ENCODE measurements at regions not wholly inside any gene's neighbourhood (a gene's known extent, or its start where the extent isn't known, plus 50 kb on each side); places are given as distances from the start of the nearest gene placed in this dataset.

GRCh38 chr11:28704801-28705200 is 596.6 kb downstream of the METTL15 start:
- no peak for DNase-seq

GRCh38 chr11:28703371-28703770 is 595.2 kb downstream of the METTL15 start:
- DNase-seq = no peak

GRCh38 chr11:28702871-28703270 is 594.7 kb downstream of the METTL15 start:
- no peak for DNase-seq

GRCh38 chr11:28702450-28702790 is 594.2 kb downstream of the METTL15 start:
- DNase-seq = no peak

- no peak for DNase-seq
Measured at GRCh38 chr11:28701760-28702449, 593.7 kb downstream of the METTL15 start.

DNA sequence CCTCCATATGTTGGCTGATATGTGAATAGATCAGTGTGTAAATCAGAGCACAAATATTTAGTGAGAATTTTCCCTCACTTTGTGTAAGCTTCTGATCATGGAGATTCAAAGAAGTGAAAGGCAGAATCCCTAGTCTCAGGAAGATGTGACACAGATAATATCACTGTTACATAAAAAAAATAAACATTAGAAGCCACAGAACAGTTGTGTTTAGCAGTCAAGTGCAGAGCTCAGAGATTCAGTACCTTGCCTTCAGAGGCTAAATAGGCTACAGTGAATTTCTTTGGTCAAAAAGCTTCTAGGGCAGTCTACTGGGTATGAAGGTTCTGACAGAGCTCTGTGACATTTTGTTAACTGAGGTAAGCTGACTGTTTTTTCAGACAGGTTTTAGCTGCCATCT is 591.5 kb downstream of the METTL15 start:
- no peak for DNase-seq

DNA sequence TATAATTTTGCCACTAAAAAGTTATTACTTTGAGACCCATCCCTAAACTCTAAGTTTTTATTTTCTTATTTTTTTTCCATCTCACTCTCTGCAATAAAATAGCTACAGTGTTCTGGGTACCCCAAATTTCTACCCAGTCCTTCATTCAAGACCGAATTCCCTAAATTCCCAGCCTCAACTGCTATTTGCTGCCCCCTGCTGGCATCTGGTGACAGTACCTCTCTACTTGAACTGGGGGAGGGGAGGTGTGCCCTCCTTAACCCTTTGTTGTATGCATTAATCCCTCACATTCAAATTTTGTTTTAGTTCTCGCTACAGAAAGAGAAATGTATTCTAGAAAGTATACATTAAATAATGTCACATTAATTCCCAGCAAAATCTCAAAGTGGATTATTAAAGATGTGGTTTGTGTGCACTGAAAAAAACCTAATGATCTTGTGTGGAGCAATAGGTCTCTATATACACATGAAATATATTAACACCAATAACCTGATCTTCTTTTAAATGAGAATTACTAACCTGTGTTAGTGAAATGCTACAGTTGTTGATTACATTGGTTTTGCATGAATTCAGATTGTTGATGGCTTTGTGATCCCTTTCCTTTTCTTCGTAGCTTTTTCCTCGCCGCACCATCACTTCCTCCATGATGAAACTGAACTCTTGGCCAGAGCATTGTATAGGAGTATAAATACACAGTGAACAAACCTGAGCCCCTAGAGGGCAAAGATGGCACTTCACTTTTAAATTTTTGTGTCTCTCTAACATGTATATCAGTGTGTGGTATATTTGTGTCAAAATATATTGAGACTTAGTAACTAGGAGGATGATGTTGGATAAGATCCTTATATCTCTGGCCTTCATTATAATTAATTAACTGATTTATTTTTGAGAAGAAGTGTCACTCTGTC is 590.0 kb downstream of the METTL15 start:
- DNase-seq = peak; percentile 7 to 22

DNA sequence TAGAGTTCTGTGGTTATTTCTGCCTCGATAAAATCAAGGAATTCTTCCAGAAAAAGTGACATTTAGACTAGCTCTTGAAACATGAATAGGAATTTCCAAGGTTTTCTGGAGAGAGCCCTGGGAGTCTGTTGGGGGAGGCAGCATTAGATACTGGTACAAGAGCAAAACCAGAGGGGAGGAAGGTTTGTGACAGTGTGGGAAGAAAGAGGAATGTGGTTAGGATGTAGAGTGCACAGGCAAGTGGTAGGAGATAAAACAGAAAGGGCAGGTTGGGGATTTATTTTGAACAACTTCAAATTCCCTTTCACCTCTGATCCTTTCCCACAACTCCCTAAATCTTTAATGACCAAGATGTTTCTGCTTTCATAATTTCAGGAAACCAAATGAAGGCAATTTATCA is 588.4 kb downstream of the METTL15 start:
- DNase-seq = no peak

DNA sequence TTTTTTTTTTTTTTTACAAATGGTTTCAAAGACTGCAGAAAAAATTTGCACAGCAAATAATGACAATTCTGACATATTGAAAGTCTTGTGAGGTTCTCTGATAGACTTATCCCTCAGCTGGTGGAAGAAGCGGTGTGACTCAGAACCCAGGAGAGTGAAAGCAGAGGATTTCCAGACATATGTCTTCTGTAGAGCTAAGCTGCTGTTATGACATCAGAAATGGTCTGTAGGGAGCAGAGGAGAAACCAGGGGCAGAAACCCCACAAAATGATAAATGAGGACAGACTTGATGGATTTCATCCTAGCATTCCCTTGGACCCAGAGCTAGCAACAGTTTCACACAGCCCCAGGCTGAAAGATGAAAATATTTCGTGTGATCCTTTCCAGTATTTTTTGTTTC is 582.6 kb downstream of the METTL15 start:
- DNase-seq = no peak

DNA sequence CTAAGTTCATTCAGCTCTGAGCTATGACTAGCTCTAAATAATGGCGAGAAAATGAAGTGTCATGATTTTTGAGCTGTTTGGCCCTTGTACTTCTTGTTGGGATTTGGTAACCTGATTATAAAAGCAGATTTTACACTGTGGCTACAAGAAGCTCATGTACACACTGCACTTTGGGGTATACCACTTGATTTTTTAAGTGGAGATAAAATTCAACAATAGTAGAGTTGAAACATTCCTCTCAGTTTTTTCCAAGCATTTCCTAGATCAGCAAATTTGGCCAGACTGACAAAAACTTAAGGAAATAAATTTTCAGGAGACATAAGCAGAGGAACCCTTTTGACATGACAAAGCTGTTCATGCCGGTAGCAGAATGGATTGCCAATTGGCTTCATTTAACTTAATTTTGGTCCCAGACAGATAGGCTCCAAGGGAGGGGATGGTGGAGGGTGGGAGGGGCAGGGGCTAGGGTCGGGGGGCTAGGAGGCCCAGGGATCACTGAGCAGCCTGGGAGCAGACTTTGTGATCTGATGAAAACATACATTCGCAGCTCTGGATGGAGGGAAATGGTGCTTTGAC is 575.9 kb downstream of the METTL15 start:
- DNase-seq = no peak

- no peak for DNase-seq
Measured at GRCh38 chr11:28679795-28680468, 571.7 kb downstream of the METTL15 start.

DNA sequence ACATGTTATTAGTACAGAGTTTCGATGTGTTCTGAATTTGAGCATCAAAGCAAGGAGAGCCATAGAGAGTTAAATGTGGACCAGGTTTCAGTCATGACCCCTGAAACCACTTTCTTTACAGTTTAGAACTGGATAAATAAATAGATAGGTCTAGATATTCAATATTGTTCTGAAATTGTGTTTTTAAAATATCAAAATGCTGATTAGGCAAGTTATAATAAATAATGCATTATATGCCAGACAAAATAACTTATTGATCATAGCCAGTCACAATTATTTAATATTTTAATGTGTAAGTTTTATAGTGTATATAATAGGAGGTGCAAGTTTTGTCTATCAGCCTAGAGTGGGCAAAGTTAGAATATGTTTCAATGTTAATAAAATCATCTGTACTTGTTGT is 569.5 kb downstream of the METTL15 start:
- DNase-seq = no peak

DNA sequence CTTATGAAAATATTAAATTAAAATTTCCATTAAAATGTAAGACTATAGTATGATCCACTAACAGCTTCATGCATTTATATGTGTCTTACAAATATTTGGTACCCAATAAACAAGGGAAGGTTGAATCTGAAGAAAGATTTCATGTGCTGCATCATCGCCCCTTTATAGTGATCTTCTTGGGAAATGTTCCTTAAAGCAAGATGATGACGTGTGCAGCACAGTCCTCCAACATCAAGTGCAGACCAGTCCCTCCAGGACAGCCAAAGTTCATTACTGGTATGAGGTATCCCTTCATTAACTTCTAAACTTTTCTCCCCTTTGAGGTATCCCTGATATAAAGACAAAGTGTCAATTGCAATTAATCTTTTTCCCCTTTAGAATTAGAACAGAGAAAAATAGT is 567.0 kb downstream of the METTL15 start:
- no peak for DNase-seq

DNA sequence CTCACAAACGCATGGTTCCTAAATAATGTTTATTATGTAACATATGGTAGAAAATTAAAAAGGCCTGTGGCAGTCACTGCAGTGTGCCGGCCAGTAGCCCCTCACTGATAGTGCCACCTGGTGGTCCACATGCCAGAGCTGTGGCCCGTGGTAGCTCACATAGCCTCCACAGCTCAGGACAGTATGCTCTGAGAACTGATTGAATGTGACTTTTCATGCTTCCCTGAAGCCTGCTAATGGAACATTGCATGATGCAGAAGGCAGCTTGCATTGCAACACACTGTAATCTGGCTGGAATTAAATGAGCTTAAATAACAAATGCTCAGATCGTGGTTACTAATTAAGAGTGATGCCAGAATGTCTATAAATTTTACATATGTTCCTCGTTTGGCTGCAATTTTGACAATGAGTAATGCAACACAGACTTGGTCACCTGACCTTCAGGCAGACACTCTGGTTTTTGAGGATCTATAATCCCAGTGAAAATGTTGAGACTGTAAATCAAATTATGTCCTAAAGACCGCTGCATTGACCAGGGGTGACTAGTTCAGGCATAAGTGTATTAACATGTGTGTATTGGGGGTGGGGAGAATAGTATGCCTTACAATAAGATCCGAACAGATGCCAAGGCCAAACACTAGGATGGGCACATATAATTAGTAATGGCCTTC is 566.4 kb downstream of the METTL15 start:
- no peak for DNase-seq

DNA sequence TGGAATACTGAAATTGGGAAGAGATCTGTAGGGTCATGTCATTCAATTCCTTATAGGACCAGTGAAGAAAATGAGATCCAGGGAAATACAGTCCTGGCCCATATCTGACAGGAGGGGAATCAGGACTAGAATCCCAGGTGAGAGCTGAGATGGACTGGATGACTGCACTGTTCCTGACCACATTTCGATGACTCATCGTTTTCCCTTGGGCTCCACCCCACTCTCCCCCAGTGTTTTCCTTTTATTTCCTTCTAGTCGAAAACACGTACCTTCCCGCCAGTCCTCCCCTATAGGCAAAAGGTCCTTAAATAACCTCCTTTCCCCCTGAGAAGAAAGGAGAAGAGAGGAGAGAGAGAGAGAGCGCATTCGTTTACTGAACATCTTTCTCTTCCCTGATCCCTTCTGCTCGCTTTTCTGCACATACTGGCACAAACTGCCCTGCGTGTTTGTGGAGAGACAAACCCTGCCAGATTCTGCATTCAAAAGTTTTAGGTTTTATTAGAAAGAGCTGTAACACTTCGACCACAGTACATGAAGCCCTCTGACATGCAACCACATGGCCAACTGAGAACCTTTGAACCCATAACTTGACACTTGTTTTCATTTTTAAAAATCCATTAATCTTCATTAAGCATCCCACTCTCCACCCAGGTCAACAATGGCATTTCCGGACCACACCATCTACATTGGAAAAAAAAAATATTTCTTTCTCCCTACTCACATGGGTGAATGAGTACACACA is 565.7 kb downstream of the METTL15 start:
- no peak for DNase-seq

- DNase-seq = no peak
Measured at GRCh38 chr11:28671274-28671673, 563.1 kb downstream of the METTL15 start.

DNA sequence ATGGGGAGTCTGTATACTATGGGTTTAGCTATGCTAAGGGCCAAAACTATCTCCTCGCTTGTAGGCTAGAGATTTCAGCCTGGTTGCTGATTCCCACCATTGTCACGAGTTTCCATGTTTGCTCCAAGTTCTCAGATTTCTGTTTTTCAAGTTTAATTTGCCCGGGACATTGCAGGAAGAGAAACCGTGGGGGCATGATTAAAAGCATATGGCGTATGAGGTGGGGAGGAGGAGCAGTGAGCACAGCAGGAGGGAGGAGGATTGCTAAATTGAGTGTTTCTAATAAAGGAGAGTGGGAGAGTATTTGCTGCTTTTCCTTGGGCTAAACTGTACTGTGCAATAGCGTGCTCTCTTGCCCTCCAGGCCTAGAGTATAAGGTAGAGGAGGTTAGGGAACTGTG is 558.4 kb downstream of the METTL15 start:
- DNase-seq = no peak

GRCh38 chr11:28659716-28660348 is 551.6 kb downstream of the METTL15 start:
- DNase-seq = no peak

- DNase-seq = no peak
Measured at GRCh38 chr11:28657378-28658030, 549.3 kb downstream of the METTL15 start.

DNA sequence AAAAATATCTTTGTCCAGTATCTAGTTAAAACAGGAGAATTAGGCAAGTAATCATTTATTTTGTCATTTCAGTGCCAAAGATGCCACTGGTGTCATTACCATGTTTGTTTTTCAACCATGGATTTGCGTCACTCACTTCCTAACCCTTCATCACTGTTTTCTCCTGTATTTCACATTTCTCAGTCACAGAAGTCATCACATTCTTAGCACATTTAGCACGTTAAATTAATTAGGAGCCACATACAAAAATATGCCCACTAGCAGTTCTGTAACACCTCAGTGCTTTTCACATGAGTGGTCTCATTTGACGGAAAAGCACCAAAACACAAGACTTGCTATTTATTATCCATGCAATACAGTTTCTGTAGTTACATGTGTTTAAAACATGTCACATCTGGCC is 546.0 kb downstream of the METTL15 start:
- DNase-seq = no peak

- no peak for DNase-seq
Measured at GRCh38 chr11:28649922-28650321, 541.7 kb downstream of the METTL15 start.
